ENCODE measurements at regions not wholly inside any gene's neighbourhood (a gene's known extent, or its start where the extent isn't known, plus 50 kb on each side); places are given as distances from the start of the nearest gene placed in this dataset.

GRCh38 chr5:117143406-117143805 lies 568.8 kb upstream of the SEMA6A start:
- no peak overlapping the region for H3K27ac ChIP-seq (ENCODE audit: low read depth in 1 of 2, low read length in 1 of 2)
- H3K36me3 ChIP-seq (ENCODE audit: control insufficient read depth in 4 of 4, insufficient read depth in 4 of 4, low read length in 4 of 4): no peaks in the 10 kb centered on the region
- no peak overlapping the region for H3K4me3 ChIP-seq
- H3K9me3 ChIP-seq (ENCODE audit: control insufficient read depth in 4 of 4, insufficient read depth in 3 of 4, low read length in 3 of 4): peaks cover 0 to 2% (median 0%) of the 10 kb centered on the region in 4 donors
- TF ChIP-seq CTCF (IDR thresholded peaks at IDR 0.05; ENCODE audit: control extremely low read depth, extremely low read depth): no peak
- ATAC-seq (ENCODE audit: insufficient read depth, low FRiP score) (no peak), DNase-seq (peak in 2 of 3 donors; percentile 13 to 17)
- no peak overlapping the region for H3K9ac ChIP-seq (ENCODE audit: insufficient read depth in 1 of 2, low read length in 2 of 2)
- H3K27me3 ChIP-seq (ENCODE audit: control insufficient read depth in 3 of 3, insufficient read depth in 3 of 3, low read length in 2 of 3): no peaks in the 10 kb centered on the region
- H3K4me1 ChIP-seq (ENCODE audit: control insufficient read depth in 5 of 5, insufficient read depth in 5 of 5, low read length in 5 of 5): peaks cover 0 to 20% (median 0%) of the 10 kb centered on the region in 5 donors

- Histone ChIP-seq H3K4me1 (ENCODE audit: control insufficient read depth in 5 of 5, insufficient read depth in 5 of 5, low read length in 5 of 5) (peaks cover 0 to 4% (median 0%) of the 10 kb centered on the region in 5 donors), H3K36me3 (ENCODE audit: control insufficient read depth in 4 of 4, insufficient read depth in 4 of 4, low read length in 4 of 4) (no peaks in the 10 kb centered on the region), H3K9me3 (ENCODE audit: control insufficient read depth in 4 of 4, insufficient read depth in 3 of 4, low read length in 3 of 4) (peaks cover 0 to 2% (median 0%) of the 10 kb centered on the region in 4 donors), H3K9ac (ENCODE audit: insufficient read depth in 1 of 2, low read length in 2 of 2) (no peak overlapping the region), H3K4me3 (no peak overlapping the region), H3K27me3 (ENCODE audit: control insufficient read depth in 3 of 3, insufficient read depth in 3 of 3, low read length in 2 of 3) (no peaks in the 10 kb centered on the region), H3K27ac (ENCODE audit: low read depth in 1 of 2, low read length in 1 of 2) (no peak overlapping the region)
- DNase-seq: no peak
- no peak for TF ChIP-seq CTCF (IDR thresholded peaks at IDR 0.05; ENCODE audit: control extremely low read depth, extremely low read depth)
- WGBS, 2 donors: 81 to 82% methylated on average over 3 of the region's 3 CpGs
- ATAC-seq (ENCODE audit: insufficient read depth, low FRiP score): no peak
These were observed 563.9 kb upstream of the SEMA6A start for GRCh38 chr5:117138523-117138922.

GRCh38 chr5:117135851-117136250 lies 561.2 kb upstream of the SEMA6A start:
- no peak overlapping the region for H3K9ac ChIP-seq (ENCODE audit: insufficient read depth in 1 of 2, low read length in 2 of 2)
- WGBS, 2 donors: 56 to 67% methylated on average over 2 of the region's 2 CpGs
- H3K36me3 ChIP-seq (ENCODE audit: control insufficient read depth in 4 of 4, insufficient read depth in 4 of 4, low read length in 4 of 4): no peaks in the 10 kb centered on the region
- peak overlapping the region in 1 of 2 donors; percentile 29 for H3K27ac ChIP-seq (ENCODE audit: low read depth in 1 of 2, low read length in 1 of 2)
- H3K27me3 ChIP-seq (ENCODE audit: control insufficient read depth in 3 of 3, insufficient read depth in 3 of 3, low read length in 2 of 3): no peaks in the 10 kb centered on the region
- DNase-seq: no peak
- no peak for TF ChIP-seq CTCF (IDR thresholded peaks at IDR 0.05; ENCODE audit: control extremely low read depth, extremely low read depth)
- H3K9me3 ChIP-seq (ENCODE audit: control insufficient read depth in 4 of 4, insufficient read depth in 3 of 4, low read length in 3 of 4): peaks cover 0 to 1% (median 0%) of the 10 kb centered on the region in 4 donors
- H3K4me1 ChIP-seq (ENCODE audit: control insufficient read depth in 5 of 5, insufficient read depth in 5 of 5, low read length in 5 of 5): peaks cover 0 to 3% (median 0%) of the 10 kb centered on the region in 5 donors
- no peak overlapping the region for H3K4me3 ChIP-seq
- no peak for ATAC-seq (ENCODE audit: insufficient read depth, low FRiP score)

GRCh38 chr5:117133198-117133597 lies 558.6 kb upstream of the SEMA6A start:
- Histone ChIP-seq H3K4me3 (no peak overlapping the region), H3K9ac (ENCODE audit: insufficient read depth in 1 of 2, low read length in 2 of 2) (no peak overlapping the region), H3K36me3 (ENCODE audit: control insufficient read depth in 4 of 4, insufficient read depth in 4 of 4, low read length in 4 of 4) (no peaks in the 10 kb centered on the region), H3K4me1 (ENCODE audit: control insufficient read depth in 5 of 5, insufficient read depth in 5 of 5, low read length in 5 of 5) (peaks cover 0 to 3% (median 0%) of the 10 kb centered on the region in 5 donors), H3K27ac (ENCODE audit: low read depth in 1 of 2, low read length in 1 of 2) (no peak overlapping the region), H3K9me3 (ENCODE audit: control insufficient read depth in 4 of 4, insufficient read depth in 3 of 4, low read length in 3 of 4) (no peaks in the 10 kb centered on the region), H3K27me3 (ENCODE audit: control insufficient read depth in 3 of 3, insufficient read depth in 3 of 3, low read length in 2 of 3) (no peaks in the 10 kb centered on the region)
- DNase-seq (no peak), ATAC-seq (ENCODE audit: insufficient read depth, low FRiP score) (no peak)
- no peak for TF ChIP-seq CTCF (IDR thresholded peaks at IDR 0.05; ENCODE audit: control extremely low read depth, extremely low read depth)
